Nephron (organoid): ENCODE measurements at regions not wholly inside any gene's neighbourhood (a gene's known extent, or its start where the extent isn't known, plus 50 kb on each side); places are given as distances from the start of the nearest gene placed in this dataset.
A peak's percentile ranks its signal among the peaks of the same experiment; 100 is the strongest.

Source experiments
- H3K27ac Mint-ChIP-seq, 3 experiments: 2 replicates each; pipeline ENCODE4 v1.8.0; 2020; ENCODE audit warnings: mixed read lengths in 3 of 3, mild to moderate bottlenecking in 2 of 3, moderate library complexity in 1 of 3
- H3K27me3 Mint-ChIP-seq: 2 replicates; pipeline ENCODE4 v1.8.0; 2021; ENCODE audit warnings: low read depth, mild to moderate bottlenecking, moderate library complexity, mixed read lengths
- H3K36me3 Mint-ChIP-seq: 2 replicates; pipeline ENCODE4 v1.8.0; 2020; ENCODE audit warnings: low read depth, mixed read lengths
- H3K4me1 Mint-ChIP-seq: 2 replicates; pipeline ENCODE4 v1.8.0; 2020; ENCODE audit warnings: mixed read lengths
- H3K4me3 Mint-ChIP-seq, 3 experiments: 2 replicates each; pipeline ENCODE4 v1.8.0; 2020; ENCODE audit warnings: mild to moderate bottlenecking in 3 of 3, mixed read lengths in 3 of 3, moderate library complexity in 2 of 3
- H3K9me3 Mint-ChIP-seq: 2 replicates; pipeline ENCODE4 v1.8.0; 2020; ENCODE audit warnings: mixed read lengths
- TF ChIP-seq, protein P1 (sequence below), 3 experiments: fragments of 200-600 bp; sonication (generic); IDR thresholded peaks; one replicate each; pipeline ENCODE4 v1.5.0; 2021; ENCODE audit warnings: antibody characterized with exemption in 3 of 3; ENCODE audit not compliant: unreplicated experiment in 3 of 3

DNA sequence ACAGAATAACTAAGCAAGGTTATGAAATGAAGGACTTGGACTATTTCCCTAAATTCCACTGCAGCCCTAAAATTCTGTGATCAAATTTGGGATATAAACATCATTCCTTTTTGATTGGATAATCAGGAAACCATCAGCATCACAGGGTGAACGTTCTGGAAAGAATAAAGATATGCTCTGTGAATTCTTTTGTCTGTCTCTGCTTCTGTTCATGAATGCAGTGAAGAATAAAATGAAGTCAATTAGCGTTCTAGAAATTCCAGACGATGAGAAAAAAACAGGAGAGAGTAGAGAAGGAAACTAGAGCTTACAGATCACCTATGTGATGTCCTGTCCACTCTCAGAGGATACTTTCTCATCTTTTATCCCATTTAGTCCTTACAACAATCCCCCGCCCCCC, 295.1 kb upstream of the SOX9 start:
- Mint-ChIP-seq H3K36me3 (no peaks in the 10 kb centered on the region), H3K9me3 (no peaks in the 10 kb centered on the region), H3K27me3 (peaks cover 9% of the 10 kb centered on the region), H3K27ac (no peak overlapping the region), H3K4me3 (no peak overlapping the region), H3K4me1 (peaks cover 21% of the 10 kb centered on the region)
- TF ChIP-seq, protein P1, sequence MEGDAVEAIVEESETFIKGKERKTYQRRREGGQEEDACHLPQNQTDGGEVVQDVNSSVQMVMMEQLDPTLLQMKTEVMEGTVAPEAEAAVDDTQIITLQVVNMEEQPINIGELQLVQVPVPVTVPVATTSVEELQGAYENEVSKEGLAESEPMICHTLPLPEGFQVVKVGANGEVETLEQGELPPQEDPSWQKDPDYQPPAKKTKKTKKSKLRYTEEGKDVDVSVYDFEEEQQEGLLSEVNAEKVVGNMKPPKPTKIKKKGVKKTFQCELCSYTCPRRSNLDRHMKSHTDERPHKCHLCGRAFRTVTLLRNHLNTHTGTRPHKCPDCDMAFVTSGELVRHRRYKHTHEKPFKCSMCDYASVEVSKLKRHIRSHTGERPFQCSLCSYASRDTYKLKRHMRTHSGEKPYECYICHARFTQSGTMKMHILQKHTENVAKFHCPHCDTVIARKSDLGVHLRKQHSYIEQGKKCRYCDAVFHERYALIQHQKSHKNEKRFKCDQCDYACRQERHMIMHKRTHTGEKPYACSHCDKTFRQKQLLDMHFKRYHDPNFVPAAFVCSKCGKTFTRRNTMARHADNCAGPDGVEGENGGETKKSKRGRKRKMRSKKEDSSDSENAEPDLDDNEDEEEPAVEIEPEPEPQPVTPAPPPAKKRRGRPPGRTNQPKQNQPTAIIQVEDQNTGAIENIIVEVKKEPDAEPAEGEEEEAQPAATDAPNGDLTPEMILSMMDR (IDR thresholded peaks at IDR 0.05; ENCODE audit: unreplicated experiment in 3 of 3) = no peak

DNA sequence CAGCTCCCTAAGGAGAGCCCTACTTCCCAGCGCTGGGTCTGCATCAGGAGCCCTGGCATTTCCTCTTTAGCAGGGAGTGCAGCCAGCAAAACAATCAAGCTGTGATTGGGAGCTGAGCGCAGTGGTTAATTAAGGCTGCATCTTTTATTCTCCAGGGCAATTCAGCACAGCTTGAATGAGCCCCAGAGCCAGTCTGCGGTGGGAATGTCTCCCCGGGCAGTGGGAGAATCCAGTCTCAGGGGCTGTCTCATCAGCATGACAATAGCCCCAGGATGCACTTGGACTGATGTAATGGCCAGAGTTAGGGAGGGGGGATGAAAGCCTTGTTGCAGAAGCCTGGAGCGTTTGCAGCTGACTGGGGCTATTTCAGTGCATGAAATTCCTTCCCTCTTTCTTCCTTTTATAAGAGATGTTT, 292.6 kb upstream of the SOX9 start:
- Mint-ChIP-seq H3K27me3 (peaks cover 15% of the 10 kb centered on the region), H3K4me3 (no peak overlapping the region), H3K9me3 (no peaks in the 10 kb centered on the region), H3K4me1 (peaks cover 27% of the 10 kb centered on the region), H3K27ac (no peak overlapping the region), H3K36me3 (no peaks in the 10 kb centered on the region)
- TF ChIP-seq, protein P1 (IDR thresholded peaks at IDR 0.05; ENCODE audit: unreplicated experiment in 3 of 3) = no peak

DNA sequence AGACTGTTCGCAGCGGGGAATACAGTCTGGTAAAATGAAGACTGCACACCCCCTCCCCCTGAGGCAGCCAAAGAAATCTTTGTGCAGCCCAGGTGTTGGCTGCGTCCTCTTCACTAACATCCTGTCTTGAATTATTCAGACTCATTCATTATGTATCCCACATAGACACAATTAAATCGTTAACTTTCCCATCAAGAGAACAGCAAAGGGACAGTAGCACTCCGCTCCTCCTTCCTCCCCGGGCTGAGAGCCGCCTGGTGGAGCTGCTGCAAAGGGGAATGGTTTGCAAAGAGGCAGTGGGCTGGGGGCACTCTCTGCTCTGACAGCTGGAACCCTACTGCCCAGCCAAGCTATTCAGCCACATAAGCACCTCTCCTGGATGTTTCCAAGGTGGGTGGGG, 290.0 kb upstream of the SOX9 start:
- Mint-ChIP-seq H3K27ac (no peak overlapping the region), H3K4me3 (no peak overlapping the region), H3K9me3 (no peaks in the 10 kb centered on the region), H3K27me3 (peaks cover 19% of the 10 kb centered on the region), H3K4me1 (peaks cover 19% of the 10 kb centered on the region), H3K36me3 (no peaks in the 10 kb centered on the region)
- TF ChIP-seq, protein P1 (IDR thresholded peaks at IDR 0.05; ENCODE audit: unreplicated experiment in 3 of 3) = peak in 1 of 3 experiments; percentile 40

DNA sequence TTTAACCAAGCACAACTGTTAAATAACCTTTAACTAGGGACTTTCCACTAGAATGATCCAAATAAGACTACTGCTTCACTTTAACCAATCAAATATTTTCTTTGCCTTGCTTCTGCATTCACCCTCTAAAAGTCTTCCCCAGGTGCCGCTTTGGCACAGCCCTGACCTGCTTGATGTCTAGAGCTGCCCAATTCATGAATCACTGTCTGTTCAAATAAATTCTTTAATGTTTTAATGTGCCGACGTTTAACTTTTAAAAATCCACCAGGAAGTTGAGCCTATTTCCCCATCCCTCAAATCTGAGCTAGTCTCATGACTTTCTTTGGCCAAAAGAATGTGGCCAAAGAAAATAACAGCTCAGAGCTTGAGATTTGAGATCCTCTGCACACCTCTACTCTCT, 277.8 kb upstream of the SOX9 start:
- H3K27me3 Mint-ChIP-seq = no peaks in the 10 kb centered on the region
- TF ChIP-seq, protein P1 (IDR thresholded peaks at IDR 0.05; ENCODE audit: unreplicated experiment in 3 of 3) = no peak
- no peak overlapping the region for H3K27ac Mint-ChIP-seq
- H3K4me1 Mint-ChIP-seq = no peaks in the 10 kb centered on the region
- no peaks in the 10 kb centered on the region for H3K36me3 Mint-ChIP-seq
- H3K4me3 Mint-ChIP-seq = no peak overlapping the region
- peaks cover 13% of the 10 kb centered on the region for H3K9me3 Mint-ChIP-seq

DNA sequence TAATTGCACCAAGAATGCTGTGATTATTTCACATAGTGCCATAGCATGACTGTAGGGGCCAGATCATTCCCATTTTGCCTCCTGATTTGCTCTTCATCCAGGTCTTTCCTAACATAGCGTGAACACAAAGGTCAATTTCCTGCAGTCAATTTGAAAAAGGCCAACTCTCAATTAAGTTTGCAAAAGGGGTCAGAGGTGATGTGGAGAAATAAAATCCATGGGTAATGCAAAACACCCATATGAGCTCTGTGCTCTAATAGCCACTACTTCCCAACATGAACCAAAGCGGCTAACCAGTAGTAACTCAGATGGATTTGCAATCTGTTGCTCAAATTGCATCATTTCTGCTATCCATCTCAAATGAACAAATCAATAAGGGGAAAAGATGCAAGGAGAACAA, 275.5 kb upstream of the SOX9 start:
- peaks cover 3% of the 10 kb centered on the region for H3K27me3 Mint-ChIP-seq
- H3K4me3 Mint-ChIP-seq = no peak overlapping the region
- no peaks in the 10 kb centered on the region for H3K36me3 Mint-ChIP-seq
- H3K4me1 Mint-ChIP-seq = no peaks in the 10 kb centered on the region
- H3K9me3 Mint-ChIP-seq = peaks cover 13% of the 10 kb centered on the region
- TF ChIP-seq, protein P1 (IDR thresholded peaks at IDR 0.05; ENCODE audit: unreplicated experiment in 3 of 3) = no peak
- H3K27ac Mint-ChIP-seq = no peak overlapping the region

DNA sequence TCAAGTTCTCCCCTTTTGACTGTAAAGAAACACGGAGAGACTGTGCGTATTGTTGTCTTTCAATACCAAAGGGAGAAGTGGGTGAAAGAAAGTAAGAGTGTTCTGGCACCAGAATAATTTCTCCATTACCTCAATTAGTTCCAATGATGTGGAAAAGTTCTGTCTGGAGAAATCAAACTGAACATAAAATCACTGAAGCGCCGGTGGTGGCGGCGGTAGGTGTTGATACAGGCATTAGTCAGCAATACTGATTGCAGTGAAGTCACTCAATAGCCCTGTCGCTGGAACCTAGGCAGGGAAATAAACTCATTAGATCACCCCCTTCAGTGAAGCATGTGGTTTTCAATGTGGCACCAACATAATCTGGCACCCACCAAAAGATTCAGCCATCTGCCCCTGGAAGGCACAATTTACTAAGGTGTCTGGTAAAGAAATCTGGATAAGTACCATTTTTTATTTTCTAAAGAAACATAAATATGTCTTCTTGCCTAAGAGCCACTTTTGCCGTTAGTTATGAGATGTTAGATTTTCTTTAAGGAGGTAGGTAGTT, 274.2 kb upstream of the SOX9 start:
- Mint-ChIP-seq H3K4me1 (no peaks in the 10 kb centered on the region), H3K4me3 (no peak overlapping the region), H3K27me3 (peaks cover 3% of the 10 kb centered on the region), H3K9me3 (peaks cover 13% of the 10 kb centered on the region), H3K36me3 (no peaks in the 10 kb centered on the region), H3K27ac (no peak overlapping the region)
- TF ChIP-seq, protein P1 (IDR thresholded peaks at IDR 0.05; ENCODE audit: unreplicated experiment in 3 of 3) = no peak
